ENCODE measurements at regions not wholly inside any gene's neighbourhood (a gene's known extent, or its start where the extent isn't known, plus 50 kb on each side); places are given as distances from the start of the nearest gene placed in this dataset.

DNA sequence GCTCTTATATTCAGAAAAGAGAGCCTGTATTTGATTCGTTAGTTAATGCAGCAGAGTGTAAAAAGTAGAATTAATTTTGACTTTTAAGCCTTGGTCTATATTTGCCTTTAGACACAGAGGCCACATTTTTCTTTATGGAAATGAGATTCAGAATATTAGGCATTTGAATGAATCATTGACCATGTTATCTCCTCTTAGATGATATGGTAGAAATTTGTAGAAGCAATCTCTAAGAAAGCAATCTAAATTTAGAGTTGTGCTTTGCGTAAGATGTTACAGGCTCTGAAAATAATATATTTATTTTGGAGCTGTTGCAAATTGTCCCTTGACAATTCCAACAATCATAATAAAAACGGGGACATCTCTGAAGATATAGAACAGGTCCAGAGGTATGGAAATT lies 68.3 kb upstream of the ST6GAL2 start:
- TF ChIP-seq CTCF (IDR thresholded peaks at IDR 0.05): no peak
- no peak for TF ChIP-seq POLR2A (IDR thresholded peaks at IDR 0.05)
